Testis (tissue), 2 donors: ENCODE measurements at regions not wholly inside any gene's neighbourhood (a gene's known extent, or its start where the extent isn't known, plus 50 kb on each side); places are given as distances from the start of the nearest gene placed in this dataset.
"Not testable (repeated sequence)": the region's sequence is repeated elsewhere in the genome, so short reads cannot be mapped to it uniquely, and the experiment has no call there.

ENCODE experiments used
- POLR2A ChIP-seq: fragments of 450-650 bp; IDR thresholded peaks from one replicate; pipeline ENCODE4 v1.6.1; 2017; ENCODE audit warnings: antibody characterized with exemption, mild to moderate bottlenecking, moderate library complexity
- TF ChIP-seq, protein P1 (sequence below), 3 experiments: fragments of 450-650 bp in 2 of 3; fragments of 200-600 bp in 1 of 3; sonication (generic) in 1 of 3; IDR thresholded peaks; one replicate each; pipeline ENCODE4 v1.5.1; 2016 to 2019; ENCODE audit warnings: antibody characterized with exemption in 3 of 3, mild to moderate bottlenecking in 2 of 3, moderate library complexity in 1 of 3

DNA sequence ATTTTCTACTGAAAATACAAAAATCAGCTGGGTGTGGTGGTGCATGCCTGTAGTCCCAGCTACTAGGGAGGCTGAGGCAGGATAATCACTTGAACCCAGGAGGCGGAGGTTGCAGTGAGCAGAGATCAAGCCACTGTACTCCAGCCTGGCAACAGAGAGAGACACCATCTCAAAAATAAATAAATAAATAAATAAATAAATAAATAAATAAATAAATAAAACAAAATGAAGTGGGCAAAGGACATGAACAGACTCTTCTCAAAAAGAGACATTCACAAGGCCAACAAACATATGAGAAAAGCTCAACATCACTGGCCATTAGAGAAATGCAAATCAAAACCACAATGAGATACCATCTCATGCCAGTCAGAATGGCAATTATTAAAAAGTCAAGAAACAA, 1097.6 kb downstream of the FAT4 start:
- TF ChIP-seq, protein P1, sequence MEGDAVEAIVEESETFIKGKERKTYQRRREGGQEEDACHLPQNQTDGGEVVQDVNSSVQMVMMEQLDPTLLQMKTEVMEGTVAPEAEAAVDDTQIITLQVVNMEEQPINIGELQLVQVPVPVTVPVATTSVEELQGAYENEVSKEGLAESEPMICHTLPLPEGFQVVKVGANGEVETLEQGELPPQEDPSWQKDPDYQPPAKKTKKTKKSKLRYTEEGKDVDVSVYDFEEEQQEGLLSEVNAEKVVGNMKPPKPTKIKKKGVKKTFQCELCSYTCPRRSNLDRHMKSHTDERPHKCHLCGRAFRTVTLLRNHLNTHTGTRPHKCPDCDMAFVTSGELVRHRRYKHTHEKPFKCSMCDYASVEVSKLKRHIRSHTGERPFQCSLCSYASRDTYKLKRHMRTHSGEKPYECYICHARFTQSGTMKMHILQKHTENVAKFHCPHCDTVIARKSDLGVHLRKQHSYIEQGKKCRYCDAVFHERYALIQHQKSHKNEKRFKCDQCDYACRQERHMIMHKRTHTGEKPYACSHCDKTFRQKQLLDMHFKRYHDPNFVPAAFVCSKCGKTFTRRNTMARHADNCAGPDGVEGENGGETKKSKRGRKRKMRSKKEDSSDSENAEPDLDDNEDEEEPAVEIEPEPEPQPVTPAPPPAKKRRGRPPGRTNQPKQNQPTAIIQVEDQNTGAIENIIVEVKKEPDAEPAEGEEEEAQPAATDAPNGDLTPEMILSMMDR (IDR thresholded peaks at IDR 0.05), result not testable (repeated sequence)
- not testable (repeated sequence) for TF ChIP-seq POLR2A
